ENCODE measurements at regions not wholly inside any gene's neighbourhood (a gene's known extent, or its start where the extent isn't known, plus 50 kb on each side); places are given as distances from the start of the nearest gene placed in this dataset.

DNA sequence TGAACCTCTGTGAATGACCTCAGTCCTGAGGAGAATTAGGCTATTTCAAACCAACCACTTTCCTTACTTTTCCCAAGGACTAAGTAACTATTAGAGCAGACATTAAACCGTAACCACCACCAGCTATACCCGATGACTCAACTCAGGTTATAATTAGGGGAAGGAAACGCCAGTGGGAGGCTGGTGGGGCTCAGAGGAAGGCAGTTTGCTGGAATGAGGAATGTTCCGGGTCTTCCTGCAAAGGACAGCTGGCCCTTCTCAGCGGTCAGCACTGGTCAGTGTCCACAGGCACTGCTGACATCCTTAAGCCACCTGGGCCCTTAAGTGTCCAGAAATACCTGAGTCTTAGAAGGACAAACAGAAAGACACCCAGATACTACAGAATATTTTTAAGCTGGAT, 515.2 kb downstream of the MAFB start:
- Mint-ChIP-seq H3K9me3 (no peaks in the 10 kb centered on the region), H3K27ac (no peak overlapping the region), H3K27me3 (ENCODE audit: low read depth) (no peaks in the 10 kb centered on the region), H3K36me3 (no peaks in the 10 kb centered on the region), H3K4me3 (no peak overlapping the region), H3K4me1 (peaks cover 29% of the 10 kb centered on the region)
- ChIA-PET CTCF (interaction anchor here (2.0 kb wide), 1 partner anchor 14 kb away, joined by 8 read pairs; no protein-coding TSS in a partner anchor), POLR2A (no interaction called here)
- ATAC-seq = no peak
- no peak for DNase-seq (ENCODE audit: low spot score)
- TF ChIP-seq TEAD1 (CRISPR knock-in tag; IDR thresholded peaks at IDR 0.05) (no peak), NR1H2 (CRISPR knock-in tag; IDR thresholded peaks at IDR 0.05) (no peak)

DNA sequence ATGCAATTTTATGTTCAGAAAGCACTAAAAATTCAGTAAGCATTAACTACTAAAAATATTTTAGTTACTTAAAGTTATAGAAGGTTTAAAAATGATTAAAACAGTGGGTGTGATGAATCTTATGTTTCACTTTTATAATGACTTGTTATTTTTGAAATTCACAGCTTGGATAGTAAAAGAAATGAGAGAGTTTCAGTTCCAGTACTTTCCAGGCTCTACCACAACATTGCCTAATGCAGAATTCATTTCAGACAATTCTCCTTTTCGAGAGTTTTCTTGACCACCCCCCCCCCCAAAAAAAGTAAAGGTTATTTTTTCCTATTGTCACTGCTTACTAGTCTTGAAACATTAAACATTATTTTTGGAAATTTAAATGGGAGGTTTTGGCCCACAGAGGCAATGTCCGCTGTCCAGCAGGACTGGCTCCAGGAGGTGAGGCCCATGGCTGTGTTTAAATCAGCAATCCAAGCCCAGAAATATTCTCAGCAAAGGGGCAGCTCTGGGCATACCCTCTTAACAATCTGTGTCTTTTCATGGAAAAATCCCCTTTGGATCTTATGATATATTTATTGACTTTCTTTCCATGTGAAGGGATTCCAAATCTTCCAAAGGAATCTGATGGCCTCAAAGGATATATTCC, 519.9 kb downstream of the MAFB start:
- H3K9me3 Mint-ChIP-seq = no peaks in the 10 kb centered on the region
- no peak for ATAC-seq
- ChIA-PET CTCF (interaction anchor here (0.7 to 0.9 kb wide), 2 partner anchors 9 to 462 kb away, joined by 3 to 4 read pairs; no protein-coding TSS in a partner anchor), POLR2A (no interaction called here)
- no peak for DNase-seq (ENCODE audit: low spot score)
- no peak overlapping the region for H3K27ac Mint-ChIP-seq
- no peaks in the 10 kb centered on the region for H3K27me3 Mint-ChIP-seq (ENCODE audit: low read depth)
- H3K36me3 Mint-ChIP-seq = no peaks in the 10 kb centered on the region
- peaks cover 11% of the 10 kb centered on the region for H3K4me1 Mint-ChIP-seq
- H3K4me3 Mint-ChIP-seq = no peak overlapping the region
- no peak for TF ChIP-seq TP53 (CRISPR knock-in tag; IDR thresholded peaks at IDR 0.05)

DNA sequence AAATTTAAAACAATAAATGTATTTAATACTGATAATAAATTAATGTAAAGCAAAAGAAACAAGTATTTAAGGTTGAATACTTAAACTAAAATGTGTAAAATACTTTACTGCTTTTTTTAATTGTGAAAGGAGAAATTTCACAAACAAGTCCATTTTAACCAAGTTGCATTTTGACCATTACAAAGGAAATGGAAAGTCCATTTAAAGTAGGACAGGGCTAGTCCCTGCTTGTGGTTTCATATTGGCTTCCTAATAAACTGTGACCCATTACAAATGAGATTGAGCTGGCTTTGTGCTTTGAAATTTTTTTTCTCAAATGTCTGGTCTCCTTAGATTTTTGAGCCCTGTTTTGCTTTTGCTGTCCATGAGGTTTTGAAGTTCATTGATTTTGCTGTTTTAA, 527.6 kb downstream of the MAFB start:
- no peak overlapping the region for H3K27ac Mint-ChIP-seq
- ChIA-PET CTCF (interaction anchor here (2.1 kb wide), 1 partner anchor 90 kb away, joined by 19 read pairs; no protein-coding TSS in a partner anchor), POLR2A (no interaction called here)

DNA sequence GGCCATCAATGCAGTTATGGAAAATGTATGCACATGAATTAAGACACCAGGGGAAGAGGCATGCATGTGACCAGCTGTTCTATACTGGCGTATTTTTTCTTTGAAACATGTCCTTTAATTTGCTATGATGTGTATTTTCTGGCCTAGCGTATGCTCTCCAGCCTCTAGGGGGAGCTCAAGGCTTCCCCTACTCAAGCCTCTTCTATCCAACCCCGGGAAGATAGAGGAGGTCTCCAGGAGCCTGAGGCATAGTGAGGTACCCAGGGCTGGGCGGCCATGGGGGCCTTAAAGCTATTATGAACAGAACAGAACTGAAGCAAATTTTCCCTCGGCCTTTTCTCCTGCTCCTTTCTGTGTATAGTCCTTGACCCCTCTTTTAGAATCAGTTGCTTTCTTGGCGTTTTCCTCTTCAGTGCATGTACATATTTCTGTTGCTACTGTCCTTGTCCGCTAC, 528.9 kb downstream of the MAFB start:
- Mint-ChIP-seq H3K9me3 (no peaks in the 10 kb centered on the region), H3K27ac (no peak overlapping the region), H3K4me1 (peaks cover 2% of the 10 kb centered on the region; the same call in 1 of the 2 replicates), H3K27me3 (ENCODE audit: low read depth) (no peaks in the 10 kb centered on the region), H3K36me3 (no peaks in the 10 kb centered on the region), H3K4me3 (no peak overlapping the region)
- ATAC-seq (peak; percentile 100), DNase-seq (ENCODE audit: low spot score) (peak; percentile 59)
- TF ChIP-seq NR1H2 (CRISPR knock-in tag; IDR thresholded peaks at IDR 0.05) (no peak), ZBTB21 (CRISPR knock-in tag; IDR thresholded peaks at IDR 0.05; ENCODE audit: borderline replicate concordance) (no peak)
- TF ChIP-seq, protein P1, sequence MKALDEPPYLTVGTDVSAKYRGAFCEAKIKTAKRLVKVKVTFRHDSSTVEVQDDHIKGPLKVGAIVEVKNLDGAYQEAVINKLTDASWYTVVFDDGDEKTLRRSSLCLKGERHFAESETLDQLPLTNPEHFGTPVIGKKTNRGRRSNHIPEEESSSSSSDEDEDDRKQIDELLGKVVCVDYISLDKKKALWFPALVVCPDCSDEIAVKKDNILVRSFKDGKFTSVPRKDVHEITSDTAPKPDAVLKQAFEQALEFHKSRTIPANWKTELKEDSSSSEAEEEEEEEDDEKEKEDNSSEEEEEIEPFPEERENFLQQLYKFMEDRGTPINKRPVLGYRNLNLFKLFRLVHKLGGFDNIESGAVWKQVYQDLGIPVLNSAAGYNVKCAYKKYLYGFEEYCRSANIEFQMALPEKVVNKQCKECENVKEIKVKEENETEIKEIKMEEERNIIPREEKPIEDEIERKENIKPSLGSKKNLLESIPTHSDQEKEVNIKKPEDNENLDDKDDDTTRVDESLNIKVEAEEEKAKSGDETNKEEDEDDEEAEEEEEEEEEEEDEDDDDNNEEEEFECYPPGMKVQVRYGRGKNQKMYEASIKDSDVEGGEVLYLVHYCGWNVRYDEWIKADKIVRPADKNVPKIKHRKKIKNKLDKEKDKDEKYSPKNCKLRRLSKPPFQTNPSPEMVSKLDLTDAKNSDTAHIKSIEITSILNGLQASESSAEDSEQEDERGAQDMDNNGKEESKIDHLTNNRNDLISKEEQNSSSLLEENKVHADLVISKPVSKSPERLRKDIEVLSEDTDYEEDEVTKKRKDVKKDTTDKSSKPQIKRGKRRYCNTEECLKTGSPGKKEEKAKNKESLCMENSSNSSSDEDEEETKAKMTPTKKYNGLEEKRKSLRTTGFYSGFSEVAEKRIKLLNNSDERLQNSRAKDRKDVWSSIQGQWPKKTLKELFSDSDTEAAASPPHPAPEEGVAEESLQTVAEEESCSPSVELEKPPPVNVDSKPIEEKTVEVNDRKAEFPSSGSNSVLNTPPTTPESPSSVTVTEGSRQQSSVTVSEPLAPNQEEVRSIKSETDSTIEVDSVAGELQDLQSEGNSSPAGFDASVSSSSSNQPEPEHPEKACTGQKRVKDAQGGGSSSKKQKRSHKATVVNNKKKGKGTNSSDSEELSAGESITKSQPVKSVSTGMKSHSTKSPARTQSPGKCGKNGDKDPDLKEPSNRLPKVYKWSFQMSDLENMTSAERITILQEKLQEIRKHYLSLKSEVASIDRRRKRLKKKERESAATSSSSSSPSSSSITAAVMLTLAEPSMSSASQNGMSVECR (CRISPR knock-in tag; IDR thresholded peaks at IDR 0.05; ENCODE audit: borderline replicate concordance) = no peak
- TF ChIP-seq, protein P2, sequence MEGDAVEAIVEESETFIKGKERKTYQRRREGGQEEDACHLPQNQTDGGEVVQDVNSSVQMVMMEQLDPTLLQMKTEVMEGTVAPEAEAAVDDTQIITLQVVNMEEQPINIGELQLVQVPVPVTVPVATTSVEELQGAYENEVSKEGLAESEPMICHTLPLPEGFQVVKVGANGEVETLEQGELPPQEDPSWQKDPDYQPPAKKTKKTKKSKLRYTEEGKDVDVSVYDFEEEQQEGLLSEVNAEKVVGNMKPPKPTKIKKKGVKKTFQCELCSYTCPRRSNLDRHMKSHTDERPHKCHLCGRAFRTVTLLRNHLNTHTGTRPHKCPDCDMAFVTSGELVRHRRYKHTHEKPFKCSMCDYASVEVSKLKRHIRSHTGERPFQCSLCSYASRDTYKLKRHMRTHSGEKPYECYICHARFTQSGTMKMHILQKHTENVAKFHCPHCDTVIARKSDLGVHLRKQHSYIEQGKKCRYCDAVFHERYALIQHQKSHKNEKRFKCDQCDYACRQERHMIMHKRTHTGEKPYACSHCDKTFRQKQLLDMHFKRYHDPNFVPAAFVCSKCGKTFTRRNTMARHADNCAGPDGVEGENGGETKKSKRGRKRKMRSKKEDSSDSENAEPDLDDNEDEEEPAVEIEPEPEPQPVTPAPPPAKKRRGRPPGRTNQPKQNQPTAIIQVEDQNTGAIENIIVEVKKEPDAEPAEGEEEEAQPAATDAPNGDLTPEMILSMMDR (IDR thresholded peaks at IDR 0.05) = peak; percentile 48
- CTCF ChIA-PET = interaction anchor here (0.6 to 2.1 kb wide), 43 partner anchors 9 to 547 kb away, joined by 3 to 19 read pairs (median 3); partner anchors contain the start of gene MAFB
- POLR2A ChIA-PET = no interaction called here

More for the DNA sequence above, 527.6 kb downstream of the MAFB start:
- Mint-ChIP-seq H3K4me3 (no peak overlapping the region), H3K9me3 (no peaks in the 10 kb centered on the region), H3K4me1 (peaks cover 2% of the 10 kb centered on the region; the same call in 1 of the 2 replicates), H3K36me3 (no peaks in the 10 kb centered on the region), H3K27me3 (ENCODE audit: low read depth) (no peaks in the 10 kb centered on the region)
- DNase-seq (ENCODE audit: low spot score) = no peak
- TF ChIP-seq NFE2L1 (CRISPR knock-in tag; IDR thresholded peaks at IDR 0.05) (no peak), JAZF1 (CRISPR knock-in tag; IDR thresholded peaks at IDR 0.05) (no peak), ZNF232 (CRISPR knock-in tag; IDR thresholded peaks at IDR 0.05) (no peak)
- TF ChIP-seq, protein P3, sequence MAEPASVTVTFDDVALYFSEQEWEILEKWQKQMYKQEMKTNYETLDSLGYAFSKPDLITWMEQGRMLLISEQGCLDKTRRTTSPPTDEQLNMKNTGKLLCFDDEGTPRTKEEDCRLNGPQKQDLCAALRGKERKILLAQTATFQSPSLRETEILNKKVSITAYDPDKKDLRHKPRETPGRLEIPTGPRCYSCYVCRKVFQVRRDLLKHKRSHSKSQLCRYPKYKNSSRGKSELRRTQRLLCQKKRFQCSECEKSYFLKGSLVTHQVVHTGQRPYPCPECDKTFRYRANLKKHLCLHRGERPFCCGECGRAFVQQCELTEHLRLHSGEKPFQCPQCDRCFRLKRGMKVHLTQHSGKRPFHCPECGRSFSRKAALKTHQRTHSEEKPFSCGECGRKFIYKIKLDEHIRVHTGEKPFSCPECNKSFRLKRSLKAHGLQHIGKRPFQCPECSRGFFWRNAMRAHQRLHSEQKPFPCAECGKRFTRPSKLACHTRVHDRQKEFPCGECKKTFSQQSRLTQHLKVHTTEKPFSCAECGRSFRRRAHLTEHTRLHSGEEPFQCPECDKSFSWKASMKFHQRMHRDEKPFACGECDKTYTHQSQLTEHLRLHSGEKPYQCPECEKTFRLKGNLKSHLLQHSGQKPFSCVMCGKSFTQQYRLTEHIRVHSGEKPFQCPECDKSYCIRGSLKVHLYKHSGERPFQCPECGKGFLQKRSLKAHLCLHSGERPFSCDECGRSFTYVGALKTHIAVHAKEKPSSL (CRISPR knock-in tag; conservative IDR thresholded peaks at IDR 0.05) = no peak
- TF ChIP-seq, protein P4, sequence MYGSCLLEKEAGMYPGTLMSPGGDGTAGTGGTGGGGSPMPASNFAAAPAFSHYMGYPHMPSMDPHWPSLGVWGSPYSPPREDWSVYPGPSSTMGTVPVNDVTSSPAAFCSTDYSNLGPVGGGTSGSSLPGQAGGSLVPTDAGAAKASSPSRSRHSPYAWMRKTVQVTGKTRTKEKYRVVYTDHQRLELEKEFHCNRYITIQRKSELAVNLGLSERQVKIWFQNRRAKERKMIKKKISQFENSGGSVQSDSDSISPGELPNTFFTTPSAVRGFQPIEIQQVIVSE (CRISPR knock-in tag; IDR thresholded peaks at IDR 0.05; ENCODE audit: borderline replicate concordance) = no peak
- TF ChIP-seq, protein P5, sequence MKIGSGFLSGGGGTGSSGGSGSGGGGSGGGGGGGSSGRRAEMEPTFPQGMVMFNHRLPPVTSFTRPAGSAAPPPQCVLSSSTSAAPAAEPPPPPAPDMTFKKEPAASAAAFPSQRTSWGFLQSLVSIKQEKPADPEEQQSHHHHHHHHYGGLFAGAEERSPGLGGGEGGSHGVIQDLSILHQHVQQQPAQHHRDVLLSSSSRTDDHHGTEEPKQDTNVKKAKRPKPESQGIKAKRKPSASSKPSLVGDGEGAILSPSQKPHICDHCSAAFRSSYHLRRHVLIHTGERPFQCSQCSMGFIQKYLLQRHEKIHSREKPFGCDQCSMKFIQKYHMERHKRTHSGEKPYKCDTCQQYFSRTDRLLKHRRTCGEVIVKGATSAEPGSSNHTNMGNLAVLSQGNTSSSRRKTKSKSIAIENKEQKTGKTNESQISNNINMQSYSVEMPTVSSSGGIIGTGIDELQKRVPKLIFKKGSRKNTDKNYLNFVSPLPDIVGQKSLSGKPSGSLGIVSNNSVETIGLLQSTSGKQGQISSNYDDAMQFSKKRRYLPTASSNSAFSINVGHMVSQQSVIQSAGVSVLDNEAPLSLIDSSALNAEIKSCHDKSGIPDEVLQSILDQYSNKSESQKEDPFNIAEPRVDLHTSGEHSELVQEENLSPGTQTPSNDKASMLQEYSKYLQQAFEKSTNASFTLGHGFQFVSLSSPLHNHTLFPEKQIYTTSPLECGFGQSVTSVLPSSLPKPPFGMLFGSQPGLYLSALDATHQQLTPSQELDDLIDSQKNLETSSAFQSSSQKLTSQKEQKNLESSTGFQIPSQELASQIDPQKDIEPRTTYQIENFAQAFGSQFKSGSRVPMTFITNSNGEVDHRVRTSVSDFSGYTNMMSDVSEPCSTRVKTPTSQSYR (CRISPR knock-in tag; IDR thresholded peaks at IDR 0.05) = no peak
- ATAC-seq = no peak

Measured in WTC11 (cell line).